ENCODE measurements at regions not wholly inside any gene's neighbourhood (a gene's known extent, or its start where the extent isn't known, plus 50 kb on each side); places are given as distances from the start of the nearest gene placed in this dataset.
A peak's percentile ranks its signal among the peaks of the same experiment; 100 is the strongest.

GRCh38 chr5:112492291-112492690 is 73.2 kb upstream of the EPB41L4A start:
- TF ChIP-seq CTCF (IDR thresholded peaks at IDR 0.05) (peak in 2 of 4 experiments; percentile 15 to 31), POLR2A (IDR thresholded peaks at IDR 0.05) (no peak)

Data from prostate gland (tissue), 2 donors.